SK-N-SH (cell line): ENCODE measurements at regions not wholly inside any gene's neighbourhood (a gene's known extent, or its start where the extent isn't known, plus 50 kb on each side); places are given as distances from the start of the nearest gene placed in this dataset.

ENCODE experiments used
- CTCF ChIA-PET: fragments of 300-600, 350-600 bp; formaldehyde crosslinking; extraction: SDS; loops from one replicate; lab custom pipeline; 2021; lab: Yijun Ruan, JAX
- POLR2A ChIA-PET: fragments of 350-600 bp; sonication (Branson Sonifier 250); formaldehyde crosslinking; extraction: SDS; loops from one replicate; lab custom pipeline; 2020; ENCODE audit warnings: antibody characterized with exemption, inconsistent platforms; lab: Yijun Ruan, JAX
- DNase-seq: peaks from one replicate; pipeline ENCODE4 v3.0.0; 2012
- H2AFZ ChIP-seq: fragments of 200-600 bp; sonication (generic); 2 replicates; pipeline ENCODE4 v1.8.1; 2016; ENCODE audit warnings: antibody characterized with exemption, mild to moderate bottlenecking, low read depth
- H3F3A ChIP-seq: fragments of 200-600 bp; sonication (generic); replicated peaks from 2 replicates; pipeline ENCODE3; 2016; ENCODE audit warnings: antibody characterized with exemption, mild to moderate bottlenecking; ENCODE audit not compliant: insufficient read depth
- H3K27ac ChIP-seq, 2 experiments: fragments of 200-500 bp in 1 of 2; fragments of 200-600 bp in 1 of 2; sonication (Bioruptor generic) in 1 of 2; sonication (generic), shearing (Covaris generic) in 1 of 2; 2 replicates each; pipeline versions ENCODE4 v1.5.1 to v1.6.1; 2014 to 2016; ENCODE audit warnings: low read depth in 2 of 2, inconsistent platforms in 1 of 2, low read length in 1 of 2, mild to moderate bottlenecking in 1 of 2, mixed read lengths in 1 of 2
- H3K27me3 ChIP-seq: fragments of 200-600 bp; sonication (generic), shearing (Covaris generic); 2 replicates; pipeline ENCODE4 v1.6.1; 2016; ENCODE audit warnings: mixed run types; ENCODE audit not compliant: insufficient read depth
- H3K36me3 ChIP-seq, 2 experiments: fragments of 200-500 bp in 1 of 2; fragments of 200-600 bp in 1 of 2; sonication (Bioruptor generic) in 1 of 2; sonication (generic) in 1 of 2; replicated peaks in 1 of 2; 2 replicates each; pipeline versions ENCODE3 to v1.5.1; 2014 to 2016; ENCODE audit warnings: low read length in 1 of 2, mild to moderate bottlenecking in 1 of 2; ENCODE audit not compliant: insufficient read depth in 2 of 2, control insufficient read depth in 1 of 2
- H3K4me1 ChIP-seq, 2 experiments: fragments of 200-500 bp in 1 of 2; fragments of 200-600 bp in 1 of 2; sonication (Bioruptor generic) in 1 of 2; sonication (generic), shearing (Covaris generic) in 1 of 2; 2 replicates each; pipeline versions ENCODE4 v1.5.1 to v1.6.1; 2014 to 2016; ENCODE audit warnings: low read depth in 1 of 2, low read length in 1 of 2, mixed run types in 1 of 2; ENCODE audit not compliant: insufficient read depth in 2 of 2, control insufficient read depth in 1 of 2
- H3K4me2 ChIP-seq: fragments of 200-600 bp; sonication (generic), shearing (Covaris generic); 2 replicates; pipeline ENCODE4 v1.6.1; 2017; ENCODE audit warnings: mixed run types
- H3K4me3 ChIP-seq, 2 experiments: fragments of 200-500 bp in 1 of 2; fragments of 200-600 bp in 1 of 2; sonication (Bioruptor generic) in 1 of 2; sonication (generic), shearing (Covaris generic) in 1 of 2; 2 replicates each; pipeline versions ENCODE4 v1.5.1 to v1.8.1; 2014 to 2016; ENCODE audit warnings: low read depth in 2 of 2, inconsistent platforms in 1 of 2, low read length in 1 of 2, mild to moderate bottlenecking in 1 of 2, mixed read lengths in 1 of 2, moderate library complexity in 1 of 2
- H3K79me2 ChIP-seq: fragments of 200-600 bp; sonication (generic); 2 replicates; pipeline ENCODE4 v1.8.1; 2017; ENCODE audit warnings: mild to moderate bottlenecking; ENCODE audit not compliant: insufficient read depth
- H3K9ac ChIP-seq: fragments of 200-600 bp; sonication (generic); 2 replicates; pipeline ENCODE4 v1.6.1; 2017; ENCODE audit warnings: mixed run types
- H3K9me2 ChIP-seq: fragments of 200-600 bp; sonication (generic); 2 replicates; pipeline ENCODE4 v1.6.1; 2017; ENCODE audit warnings: mixed run types
- H3K9me3 ChIP-seq: fragments of 200-600 bp; sonication (generic); 2 replicates; pipeline ENCODE4 v1.6.1; 2017; ENCODE audit warnings: mixed run types, mild to moderate bottlenecking, moderate library complexity
- H4K20me1 ChIP-seq: fragments of 200-600 bp; sonication (generic); 2 replicates; pipeline ENCODE4 v1.6.1; 2017; ENCODE audit warnings: mild to moderate bottlenecking, mixed run types; ENCODE audit not compliant: insufficient read depth
- CHD2 ChIP-seq: fragments of 150-350 bp; IDR thresholded peaks from 2 replicates; pipeline ENCODE4 v1.6.1; 2018; ENCODE audit warnings: low read length; ENCODE audit not compliant: partially characterized antibody
- ELF1 ChIP-seq: IDR thresholded peaks from 2 replicates; pipeline ENCODE4 v1.4.0; 2012
- EZH2phosphoT487 ChIP-seq: fragments of 200-600 bp; sonication (generic); IDR thresholded peaks from 2 replicates; pipeline ENCODE4 v1.6.1; 2017; ENCODE audit warnings: low read depth, mixed run types, mild to moderate bottlenecking, antibody characterized with exemption, moderate library complexity, borderline replicate concordance
- MEF2A ChIP-seq: IDR thresholded peaks from 2 replicates; pipeline ENCODE4 v1.4.0; 2012; ENCODE audit warnings: low read depth, borderline replicate concordance
- MXI1 ChIP-seq: IDR thresholded peaks from 2 replicates; pipeline ENCODE4 v1.6.1; 2012; ENCODE audit warnings: mild to moderate bottlenecking, low read depth, low read length, improper control_type of control experiment
- NRF1 ChIP-seq: IDR thresholded peaks from 2 replicates; pipeline ENCODE4 v1.6.1; 2012; ENCODE audit warnings: low read depth, mild to moderate bottlenecking, low read length
- RAD21 ChIP-seq: IDR thresholded peaks from 2 replicates; pipeline ENCODE4 v1.6.1; 2012; ENCODE audit warnings: mild to moderate bottlenecking, low read length
- TCF12 ChIP-seq: IDR thresholded peaks from 2 replicates; pipeline ENCODE4 v1.4.0; 2012
- TEAD4 ChIP-seq: IDR thresholded peaks from 2 replicates; pipeline ENCODE4 v1.4.0; 2012; ENCODE audit warnings: mild to moderate bottlenecking, borderline replicate concordance; ENCODE audit not compliant: insufficient read depth
- YY1 ChIP-seq: IDR thresholded peaks from 2 replicates; pipeline ENCODE4 v1.4.0; 2012; ENCODE audit warnings: low read depth, mild to moderate bottlenecking
- WGBS: methylation state at CpG from one replicate; pipeline ENCODE4 v1.1.6; 2017; ENCODE audit warnings: low lambda C conversion rate; 5-methylcytosine and 5-hydroxymethylcytosine counted together
- TF ChIP-seq, protein P1 (sequence below): IDR thresholded peaks from 2 replicates; pipeline ENCODE4 v1.4.0; 2012; ENCODE audit warnings: low read depth, borderline replicate concordance
- TF ChIP-seq, protein P2 (sequence below): IDR thresholded peaks from 2 replicates; pipeline ENCODE4 v1.4.0; 2012; ENCODE audit warnings: low read depth
- TF ChIP-seq, protein P3 (sequence below): fragments of 150-350 bp; IDR thresholded peaks from 2 replicates; pipeline ENCODE4 v1.6.1; 2017; ENCODE audit warnings: antibody characterized with exemption, low read length, low read depth, borderline replicate concordance

DNA sequence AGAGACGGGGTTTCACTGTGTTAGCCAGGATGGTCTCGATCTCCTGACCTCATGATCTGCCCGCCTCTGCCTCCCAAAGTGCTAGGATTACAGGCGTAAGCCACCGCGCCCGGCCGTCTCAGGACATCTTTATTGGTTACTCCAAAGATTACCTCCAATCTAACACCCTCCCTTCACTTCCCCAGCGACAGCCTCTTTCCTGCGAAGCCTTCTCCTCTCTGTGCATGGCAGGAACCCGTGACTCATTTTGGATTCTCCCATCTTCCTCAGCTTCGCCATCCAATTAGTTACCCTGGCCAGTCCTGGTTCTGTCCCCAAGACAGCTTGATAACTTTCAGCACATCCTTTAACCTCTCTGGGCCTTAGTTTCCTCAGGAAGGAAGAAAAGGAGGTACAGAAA lies 51.3 kb upstream of the TOX2 start:
- H3K79me2 ChIP-seq, result no peaks in the 10 kb centered on the region
- peaks cover 0 to 2% of the 10 kb centered on the region in 2 experiments; a peak in 2 of 4 replicates for H3K4me1 ChIP-seq
- no peak overlapping the region for H2AFZ ChIP-seq
- 90% methylated on average over 12 of the region's 12 CpGs for WGBS
- no peak overlapping the region for H3K27ac ChIP-seq
- H3K4me3 ChIP-seq, result no peak overlapping the region
- no peaks in the 10 kb centered on the region for H3K27me3 ChIP-seq
- TF ChIP-seq MEF2A, result no peak
- TF ChIP-seq TEAD4, result no peak
- no peak overlapping the region for H3K9ac ChIP-seq
- ChIA-PET POLR2A (no interaction called here), CTCF (interaction anchor here (1.2 kb wide), 1 partner anchor 217 kb away, joined by 4 read pairs; no protein-coding TSS in a partner anchor)
- no peaks in the 10 kb centered on the region for H3F3A ChIP-seq
- no peaks in the 10 kb centered on the region for H3K9me2 ChIP-seq
- H3K4me2 ChIP-seq, result no peak overlapping the region
- no peaks in the 10 kb centered on the region for H3K36me3 ChIP-seq
- DNase-seq, result no peak
- H4K20me1 ChIP-seq, result no peaks in the 10 kb centered on the region
- no peaks in the 10 kb centered on the region for H3K9me3 ChIP-seq

DNA sequence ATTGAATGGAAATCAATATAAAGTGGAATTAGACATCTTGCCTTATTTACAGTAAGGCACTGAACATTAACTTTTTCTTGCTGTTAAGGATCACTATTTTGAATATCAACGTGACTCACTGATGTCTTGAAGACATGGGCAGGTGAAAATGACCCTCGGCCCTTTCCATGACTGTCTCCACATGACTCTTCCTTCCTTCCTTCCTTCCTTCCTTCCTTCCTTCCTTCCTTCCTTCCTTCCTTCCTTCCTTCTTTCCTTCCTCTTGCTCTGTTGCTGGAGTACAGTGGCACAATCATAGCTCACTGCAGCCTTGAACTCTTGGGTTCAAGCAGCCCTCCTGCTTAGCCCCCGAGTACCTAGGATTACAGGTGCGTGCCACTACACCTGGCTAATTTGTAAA lies 52.2 kb upstream of the TOX2 start:
- H2AFZ ChIP-seq, result no peak overlapping the region
- no peak for DNase-seq
- no peak overlapping the region for H3K4me3 ChIP-seq
- H4K20me1 ChIP-seq, result no peaks in the 10 kb centered on the region
- no peak for TF ChIP-seq RAD21
- TF ChIP-seq, protein P1, sequence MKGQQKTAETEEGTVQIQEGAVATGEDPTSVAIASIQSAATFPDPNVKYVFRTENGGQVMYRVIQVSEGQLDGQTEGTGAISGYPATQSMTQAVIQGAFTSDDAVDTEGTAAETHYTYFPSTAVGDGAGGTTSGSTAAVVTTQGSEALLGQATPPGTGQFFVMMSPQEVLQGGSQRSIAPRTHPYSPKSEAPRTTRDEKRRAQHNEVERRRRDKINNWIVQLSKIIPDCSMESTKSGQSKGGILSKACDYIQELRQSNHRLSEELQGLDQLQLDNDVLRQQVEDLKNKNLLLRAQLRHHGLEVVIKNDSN, result no peak
- no peak for TF ChIP-seq EZH2phosphoT487
- no peak for TF ChIP-seq YY1
- no peak for TF ChIP-seq TCF12
- TF ChIP-seq, protein P2, sequence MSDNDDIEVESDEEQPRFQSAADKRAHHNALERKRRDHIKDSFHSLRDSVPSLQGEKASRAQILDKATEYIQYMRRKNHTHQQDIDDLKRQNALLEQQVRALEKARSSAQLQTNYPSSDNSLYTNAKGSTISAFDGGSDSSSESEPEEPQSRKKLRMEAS, result no peak
- no peak for TF ChIP-seq ELF1
- no peak for TF ChIP-seq MXI1
- TF ChIP-seq, protein P3, sequence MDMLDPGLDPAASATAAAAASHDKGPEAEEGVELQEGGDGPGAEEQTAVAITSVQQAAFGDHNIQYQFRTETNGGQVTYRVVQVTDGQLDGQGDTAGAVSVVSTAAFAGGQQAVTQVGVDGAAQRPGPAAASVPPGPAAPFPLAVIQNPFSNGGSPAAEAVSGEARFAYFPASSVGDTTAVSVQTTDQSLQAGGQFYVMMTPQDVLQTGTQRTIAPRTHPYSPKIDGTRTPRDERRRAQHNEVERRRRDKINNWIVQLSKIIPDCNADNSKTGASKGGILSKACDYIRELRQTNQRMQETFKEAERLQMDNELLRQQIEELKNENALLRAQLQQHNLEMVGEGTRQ, result no peak
- no peak for TF ChIP-seq NRF1
- no peak for TF ChIP-seq MEF2A
- no peak for TF ChIP-seq CHD2
- no peak overlapping the region for H3K27ac ChIP-seq
- peaks cover 0 to 2% of the 10 kb centered on the region in 2 experiments; a peak in 2 of 4 replicates for H3K4me1 ChIP-seq
- H3K9me3 ChIP-seq, result no peaks in the 10 kb centered on the region
- no peaks in the 10 kb centered on the region for H3K36me3 ChIP-seq
- H3K4me2 ChIP-seq, result no peak overlapping the region
- ChIA-PET CTCF (no interaction called here), POLR2A (no interaction called here)
- H3K79me2 ChIP-seq, result no peaks in the 10 kb centered on the region
- no peaks in the 10 kb centered on the region for H3K27me3 ChIP-seq
- H3F3A ChIP-seq, result no peaks in the 10 kb centered on the region
- H3K9ac ChIP-seq, result no peak overlapping the region
- WGBS, result 42% methylated on average over 4 of the region's 4 CpGs
- H3K9me2 ChIP-seq, result no peaks in the 10 kb centered on the region
